ENCODE measurements at regions not wholly inside any gene's neighbourhood (a gene's known extent, or its start where the extent isn't known, plus 50 kb on each side); places are given as distances from the start of the nearest gene placed in this dataset.

- no peak for DNase-seq (ENCODE audit: low spot score in 2 of 2)
- 56 to 60% methylated on average over 5 of the region's 5 CpGs for WGBS, 2 donors
- intact Hi-C loops (cut with DNase I; ENCODE audit: low total_unique reads) = no loop called here
- TF ChIP-seq POLR2A (IDR thresholded peaks at IDR 0.05) (no peak), CTCF (IDR thresholded peaks at IDR 0.05) (no peak)
- H3K4me3 ChIP-seq (ENCODE audit: low read depth, poor library complexity, severe bottlenecking) = no peak overlapping the region
Measured at GRCh38 chr18:30623401-30624065, 419.0 kb downstream of the DSC3 start.

DNA sequence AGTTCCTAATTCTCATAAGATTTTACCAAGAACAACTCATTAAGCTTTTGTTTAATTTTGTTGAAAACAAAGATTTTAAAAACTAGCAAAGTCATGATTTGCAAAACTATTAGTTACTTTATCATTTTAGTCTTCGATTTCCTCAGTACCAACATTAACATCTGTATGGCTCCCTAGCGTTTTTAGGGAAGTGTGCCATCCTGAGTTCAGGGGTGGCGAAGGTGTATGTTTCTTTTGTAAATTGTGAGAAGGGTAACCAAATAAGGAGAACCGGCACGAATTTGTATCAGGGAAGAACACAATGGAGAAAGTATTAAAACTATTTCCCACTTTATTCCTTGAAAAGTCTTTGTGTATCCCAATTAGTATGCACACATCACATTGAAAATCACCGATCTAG, 419.9 kb downstream of the DSC3 start:
- no peak for DNase-seq (ENCODE audit: low spot score in 2 of 2)
- intact Hi-C loops (cut with DNase I; ENCODE audit: low total_unique reads) = no loop called here
- H3K4me3 ChIP-seq (ENCODE audit: low read depth, poor library complexity, severe bottlenecking) = no peak overlapping the region
- WGBS, 2 donors = 65 to 67% methylated on average over 6 of the region's 6 CpGs
- TF ChIP-seq POLR2A (IDR thresholded peaks at IDR 0.05) (no peak), CTCF (IDR thresholded peaks at IDR 0.05) (no peak)

- WGBS, 2 donors = 93 to 94% methylated on average over 3 of the region's 3 CpGs
- intact Hi-C loops (cut with DNase I; ENCODE audit: low total_unique reads) = no loop called here
- TF ChIP-seq CTCF (IDR thresholded peaks at IDR 0.05) = no peak
- no peak for TF ChIP-seq POLR2A (IDR thresholded peaks at IDR 0.05)
- DNase-seq (ENCODE audit: low spot score in 2 of 2) = no peak
- H3K4me3 ChIP-seq (ENCODE audit: low read depth, poor library complexity, severe bottlenecking) = no peak overlapping the region
Measured at GRCh38 chr18:30622104-30622503, 420.4 kb downstream of the DSC3 start.

DNA sequence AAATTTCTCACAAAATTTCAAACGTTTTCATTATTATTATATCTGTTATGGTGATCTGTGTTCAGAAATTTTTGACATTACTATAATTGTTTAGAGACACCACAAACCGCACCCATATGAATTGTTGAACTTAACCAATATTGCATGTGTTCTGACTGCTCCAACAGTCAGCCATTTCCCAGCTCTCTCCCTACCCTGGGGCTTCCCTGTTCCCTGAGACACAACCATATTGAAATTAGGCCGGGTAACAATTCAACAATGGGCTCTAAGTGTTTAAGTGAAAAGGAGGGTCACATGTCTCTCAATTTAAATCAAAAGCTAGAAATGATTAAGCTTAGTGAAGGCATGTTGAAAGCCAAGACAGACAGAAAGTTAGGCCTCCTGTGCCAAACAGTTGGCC, 424.0 kb downstream of the DSC3 start:
- intact Hi-C loops (cut with DNase I; ENCODE audit: low total_unique reads) = no loop called here
- no peak overlapping the region for H3K4me3 ChIP-seq (ENCODE audit: low read depth, poor library complexity, severe bottlenecking)
- 55 to 62% methylated on average over 3 of the region's 3 CpGs for WGBS, 2 donors
- no peak for TF ChIP-seq CTCF (IDR thresholded peaks at IDR 0.05)
- no peak for TF ChIP-seq POLR2A (IDR thresholded peaks at IDR 0.05)
- DNase-seq (ENCODE audit: low spot score in 2 of 2) = no peak

GRCh38 chr18:30616414-30616813, 426.1 kb downstream of the DSC3 start:
- H3K4me3 ChIP-seq (ENCODE audit: low read depth, poor library complexity, severe bottlenecking) = no peak overlapping the region
- DNase-seq (ENCODE audit: low spot score in 2 of 2) = no peak
- TF ChIP-seq CTCF (IDR thresholded peaks at IDR 0.05) = no peak
- TF ChIP-seq POLR2A (IDR thresholded peaks at IDR 0.05) = no peak
- 75 to 78% methylated on average over 6 of the region's 6 CpGs for WGBS, 2 donors
- intact Hi-C loops (cut with DNase I; ENCODE audit: low total_unique reads) = no loop called here

DNA sequence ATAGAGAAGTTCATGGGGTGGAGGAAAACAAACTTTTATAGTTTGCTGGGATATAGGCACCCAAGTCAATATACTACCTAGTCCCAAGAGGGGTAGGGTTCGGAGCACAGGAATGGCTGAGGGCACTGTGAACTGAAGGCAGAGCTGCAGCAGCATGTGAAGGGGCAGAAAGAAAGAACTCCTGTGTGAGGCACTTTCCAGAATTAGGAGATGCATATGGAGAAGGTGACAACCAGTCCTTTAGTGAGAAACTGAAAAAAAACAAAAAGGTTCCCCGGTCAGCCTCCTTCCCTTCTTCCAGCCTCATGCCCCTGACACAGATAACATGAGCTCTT, 429.1 kb downstream of the DSC3 start:
- TF ChIP-seq POLR2A (IDR thresholded peaks at IDR 0.05) = no peak
- TF ChIP-seq CTCF (IDR thresholded peaks at IDR 0.05) = no peak
- intact Hi-C loops (cut with DNase I; ENCODE audit: low total_unique reads) = no loop called here
- DNase-seq (ENCODE audit: low spot score in 2 of 2) = no peak
- no peak overlapping the region for H3K4me3 ChIP-seq (ENCODE audit: low read depth, poor library complexity, severe bottlenecking)
- 77 to 80% methylated on average over 2 of the region's 2 CpGs for WGBS, 2 donors

Measured in lower leg skin (tissue), 4 donors.